HG03571 (cell line): ENCODE measurements at regions not wholly inside any gene's neighbourhood (a gene's known extent, or its start where the extent isn't known, plus 50 kb on each side); places are given as distances from the start of the nearest gene placed in this dataset.
"Not testable (repeated sequence)": the region's sequence is repeated elsewhere in the genome, so short reads cannot be mapped to it uniquely, and the experiment has no call there.

ENCODE experiments used
- ATAC-seq: cut with Tn5 transposase; IDR thresholded peaks from one replicate; pipeline ENCODE4 v1.9.1; 2021; ENCODE audit not compliant: unreplicated experiment

DNA sequence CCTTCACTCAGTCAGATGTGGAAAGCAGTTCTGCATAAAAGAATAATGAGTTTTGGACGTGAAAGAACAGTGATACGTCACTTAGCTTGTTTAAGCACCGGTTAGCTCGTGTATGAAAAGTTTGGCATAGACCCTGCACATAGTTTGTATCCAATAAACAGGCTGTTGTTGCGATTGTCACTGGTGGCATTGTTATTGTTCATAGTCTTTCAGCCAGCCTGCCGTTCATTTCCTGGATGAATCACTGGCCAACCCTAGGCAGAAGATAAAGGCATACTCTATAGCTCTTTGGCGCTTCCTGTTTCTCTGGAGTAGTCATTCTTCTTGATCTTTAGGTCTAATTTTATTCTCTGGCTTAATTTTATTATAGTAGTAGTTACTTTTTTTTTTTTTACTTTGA, 57.8 kb upstream of the ANKRD30A start:
- no peak for ATAC-seq

DNA sequence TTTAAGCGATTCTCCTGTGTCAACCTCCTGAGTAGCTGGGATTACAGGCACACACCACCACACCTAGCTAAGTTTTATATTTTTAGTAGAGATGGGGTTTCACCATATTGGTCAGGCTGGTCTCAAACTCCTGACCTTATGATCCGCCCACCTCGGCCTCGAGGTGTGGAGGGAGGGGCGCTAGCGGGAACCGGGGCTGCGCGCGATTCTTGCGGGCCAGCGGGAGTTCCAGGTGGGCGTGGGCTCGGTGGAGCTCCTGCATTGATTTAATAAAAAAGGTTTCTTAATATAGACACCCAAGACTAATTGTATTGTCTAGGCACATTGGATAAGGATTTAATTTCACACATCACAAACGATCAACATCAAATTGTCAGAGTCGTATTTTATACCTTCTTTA, 63.1 kb upstream of the ANKRD30A start:
- not testable (repeated sequence) for ATAC-seq

DNA sequence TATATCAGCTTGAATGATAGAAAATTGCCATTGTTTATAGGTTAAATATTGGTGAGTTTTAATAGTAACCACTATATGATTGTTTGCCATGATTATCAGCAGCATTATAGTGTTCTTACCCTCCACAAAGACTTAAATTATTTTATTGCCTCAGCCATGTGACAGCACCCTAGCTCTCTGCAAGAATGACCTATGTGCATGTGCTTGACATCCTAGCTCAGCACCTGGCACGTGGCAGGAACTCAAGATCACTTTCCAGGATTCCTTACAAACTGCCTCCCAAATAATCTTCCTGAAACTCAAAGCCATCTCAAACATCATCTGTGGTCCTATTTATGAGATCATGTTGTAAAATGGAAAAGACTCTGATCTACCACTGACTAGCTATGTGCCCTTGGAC, 68.1 kb upstream of the ANKRD30A start:
- no peak for ATAC-seq

DNA sequence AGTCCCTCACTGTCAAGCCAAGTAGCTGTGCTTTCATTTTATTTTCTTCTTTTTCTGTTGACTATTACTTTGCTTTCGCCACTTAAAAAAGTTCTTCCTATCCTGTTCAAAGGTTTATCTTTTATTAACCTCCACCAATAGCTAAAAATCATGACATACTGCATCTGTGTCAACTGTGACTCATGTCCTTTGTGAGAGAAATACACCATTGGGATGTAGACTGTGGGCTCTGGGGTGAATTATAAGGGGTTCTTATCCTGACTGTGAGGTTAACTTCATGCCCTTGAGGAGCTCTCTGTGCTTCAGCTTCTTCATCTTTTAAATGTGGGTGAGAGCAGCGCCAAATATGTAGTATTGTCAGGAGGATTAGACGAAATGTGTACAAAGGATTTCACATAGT, 71.9 kb upstream of the ANKRD30A start:
- ATAC-seq = no peak

DNA sequence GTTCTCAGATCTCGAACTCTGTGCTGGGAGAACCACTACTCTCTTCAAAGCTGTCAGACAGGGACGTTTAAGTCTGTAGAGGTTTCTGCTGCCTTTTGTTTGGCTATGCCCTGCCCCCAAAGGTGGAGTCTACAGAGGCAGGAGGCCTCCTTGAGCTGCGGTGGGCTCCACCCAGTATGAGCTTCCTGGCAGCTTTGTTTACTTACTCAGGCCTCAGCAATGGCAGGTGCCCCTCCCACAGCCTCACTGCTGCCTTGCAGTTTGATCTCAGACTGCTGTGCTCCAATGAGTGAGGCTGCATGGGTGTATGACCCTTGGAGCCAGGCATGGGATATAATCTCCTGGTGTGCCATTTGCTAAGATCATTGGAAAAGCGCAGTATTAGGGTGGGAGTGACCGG, 75.4 kb upstream of the ANKRD30A start:
- not testable (repeated sequence) for ATAC-seq

DNA sequence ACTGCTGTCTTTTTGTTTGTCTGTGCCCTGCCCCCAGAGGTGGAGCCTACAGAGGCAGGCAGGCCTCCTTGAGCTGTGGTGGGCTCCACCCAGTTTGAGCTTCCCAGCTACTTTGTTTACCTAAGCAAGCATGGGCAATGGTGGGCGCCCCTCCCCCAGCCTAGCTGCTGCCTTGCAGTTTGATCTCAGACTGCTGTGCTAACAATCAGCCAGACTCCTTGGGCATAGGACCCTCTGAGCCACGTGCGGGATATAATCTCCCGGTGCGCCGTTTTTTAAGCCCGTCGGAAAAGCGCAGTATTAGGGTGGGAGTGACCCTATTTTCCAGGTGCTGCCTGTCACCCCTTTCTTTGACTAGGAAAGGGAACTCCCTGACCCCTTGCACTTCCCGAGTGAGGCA, 81.1 kb upstream of the ANKRD30A start:
- not testable (repeated sequence) for ATAC-seq

DNA sequence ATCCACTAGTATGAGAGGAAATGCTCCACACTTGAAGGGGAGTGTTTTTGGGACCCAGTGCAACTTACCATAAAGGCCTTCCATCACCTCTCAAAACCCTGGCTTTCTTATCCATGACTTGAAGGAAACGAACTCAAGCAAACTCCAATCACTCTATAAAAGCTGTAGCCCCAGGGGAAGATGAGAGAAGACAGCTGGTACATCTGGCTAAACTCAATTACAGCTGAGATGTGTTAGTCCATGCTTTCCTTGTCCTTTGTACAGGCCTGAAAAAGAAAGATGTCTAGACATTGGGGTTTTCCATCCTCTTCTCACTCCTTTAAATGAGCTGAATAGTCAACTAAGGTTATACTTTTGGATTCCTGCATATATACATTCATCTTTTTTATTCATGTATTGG, 89.5 kb upstream of the ANKRD30A start:
- ATAC-seq = no peak

DNA sequence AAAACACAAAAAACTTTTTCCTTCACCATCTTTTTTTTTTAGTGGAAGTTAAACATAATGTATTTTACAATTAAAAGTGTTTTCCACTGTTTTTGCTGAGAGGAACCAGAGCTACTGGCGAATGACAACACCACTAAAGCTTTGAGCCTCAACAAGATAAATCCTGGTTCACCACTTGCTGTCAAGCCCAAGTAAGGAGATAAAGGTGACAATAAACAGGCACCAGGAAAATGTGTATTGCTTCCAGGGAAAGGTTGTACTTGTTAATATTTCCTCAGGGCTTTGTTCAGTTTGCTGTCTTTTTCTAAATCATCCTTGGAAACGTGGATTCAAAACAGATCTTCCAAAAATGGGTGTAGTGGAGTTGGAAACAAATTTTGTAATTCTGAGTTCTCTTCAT, 109.9 kb upstream of the ANKRD30A start:
- no peak for ATAC-seq

DNA sequence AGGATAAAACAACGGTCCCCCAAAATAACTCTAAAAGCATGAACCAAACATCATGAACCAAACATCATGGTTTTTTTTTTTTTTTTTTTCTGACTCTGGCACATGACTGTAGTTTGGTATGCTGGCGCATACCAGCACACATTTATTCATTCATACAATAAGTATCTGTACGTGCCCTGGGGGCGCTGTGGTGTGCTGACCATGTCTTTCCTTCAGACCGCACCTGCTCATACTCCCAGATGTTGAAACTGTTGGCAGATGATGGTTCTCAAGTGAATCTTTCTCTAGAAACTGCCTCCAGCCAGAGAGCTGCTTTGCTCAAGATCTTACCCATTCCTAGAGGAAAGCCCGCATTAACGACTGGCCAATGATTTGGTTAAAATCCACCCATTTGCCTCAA, 114.7 kb upstream of the ANKRD30A start:
- no peak for ATAC-seq

DNA sequence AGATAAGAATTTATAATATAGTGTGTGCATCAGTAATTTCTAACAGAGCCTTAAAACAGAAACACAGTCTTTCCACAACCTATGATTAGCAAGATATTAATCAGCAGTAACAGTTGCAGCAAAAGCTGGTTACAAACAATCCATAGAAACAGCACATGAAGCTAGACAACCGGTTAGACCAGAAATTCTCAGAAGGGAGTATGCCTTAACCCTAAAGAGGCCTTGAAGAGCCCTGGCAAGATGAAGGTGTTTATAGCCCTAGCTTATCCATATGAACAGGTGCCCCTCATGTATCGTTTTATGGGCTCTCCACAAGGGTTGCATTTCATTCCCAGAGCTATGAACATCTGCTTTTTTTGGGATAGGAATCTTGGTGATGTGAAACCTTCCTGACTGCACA, 117.1 kb upstream of the ANKRD30A start:
- ATAC-seq = not testable (repeated sequence)

DNA sequence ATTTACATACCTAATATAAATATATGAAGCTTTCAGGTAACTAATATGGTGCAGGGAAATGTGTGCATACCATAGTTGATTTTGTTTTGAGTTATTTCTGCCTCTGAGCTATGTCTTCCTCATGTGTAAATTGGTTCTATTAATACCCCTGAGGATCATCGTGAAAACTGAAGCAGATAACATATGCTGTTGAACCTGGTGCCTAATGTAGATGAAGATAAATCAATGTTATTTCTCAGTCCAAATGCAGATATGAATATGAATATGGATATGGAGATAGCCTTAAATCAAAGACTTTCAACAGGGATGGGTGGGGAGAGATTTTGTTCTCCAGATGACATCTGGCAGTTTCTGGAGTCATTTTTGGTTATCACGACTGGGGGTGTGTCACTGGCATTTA, 122.3 kb upstream of the ANKRD30A start:
- ATAC-seq = no peak

DNA sequence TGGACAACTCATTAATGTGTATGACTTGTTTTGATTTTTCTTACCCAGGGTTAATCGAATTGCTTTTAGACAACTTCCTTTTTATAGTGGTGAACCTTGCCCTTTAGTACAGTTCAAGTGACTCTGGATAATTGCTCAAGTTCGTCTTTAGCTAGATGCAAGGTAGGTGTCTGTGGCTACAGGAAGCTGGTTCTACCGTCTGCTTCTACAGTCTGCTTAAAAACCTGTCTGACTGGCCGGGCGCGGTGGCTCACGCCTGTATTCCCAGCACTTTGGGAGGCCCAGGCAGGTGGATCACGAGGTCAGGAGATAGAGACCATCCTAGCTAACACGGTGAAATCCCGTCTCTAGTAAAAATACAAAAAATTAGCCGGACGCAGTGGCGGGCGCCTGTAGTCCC, 129.6 kb upstream of the ANKRD30A start:
- not testable (repeated sequence) for ATAC-seq

DNA sequence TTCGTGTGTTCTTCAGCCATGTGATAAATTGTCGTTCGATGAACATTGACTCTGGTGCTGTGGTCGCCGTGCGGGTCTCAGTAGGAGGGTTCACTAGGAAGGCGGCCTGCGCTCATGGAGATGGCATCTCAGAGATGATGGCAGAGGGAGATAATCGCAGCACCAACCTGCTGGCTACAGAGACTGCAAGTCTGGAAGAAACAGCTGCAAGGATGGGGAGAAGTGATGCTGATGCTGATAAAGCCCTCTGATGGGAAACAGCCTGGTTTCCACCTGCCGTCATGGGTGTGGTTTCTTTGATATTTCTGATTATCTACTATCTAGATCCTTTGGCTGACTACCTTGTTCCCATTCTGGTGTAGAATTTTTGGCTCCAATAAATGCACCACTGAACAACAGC, 130.5 kb upstream of the ANKRD30A start:
- no peak for ATAC-seq

DNA sequence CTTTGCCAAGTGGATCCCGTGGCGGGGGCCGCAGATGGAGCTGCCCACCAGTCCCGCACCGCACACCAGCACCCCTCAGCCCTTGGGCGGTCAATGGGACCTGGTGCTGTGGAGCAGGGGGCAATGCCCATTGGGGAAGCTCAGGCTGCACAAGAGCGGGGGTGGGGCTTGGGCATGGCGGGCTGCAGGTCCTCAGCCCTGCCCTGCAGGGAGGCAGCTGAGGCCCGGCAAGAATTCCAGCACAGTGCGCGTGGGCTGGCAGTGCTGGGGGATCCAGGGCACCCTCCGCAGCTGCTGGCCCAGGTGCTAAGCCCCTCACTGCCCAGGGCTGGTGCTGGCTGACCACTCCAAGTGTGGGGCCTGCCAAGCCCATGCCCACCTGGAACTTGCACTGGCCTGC, 136.2 kb upstream of the ANKRD30A start:
- ATAC-seq = no peak

DNA sequence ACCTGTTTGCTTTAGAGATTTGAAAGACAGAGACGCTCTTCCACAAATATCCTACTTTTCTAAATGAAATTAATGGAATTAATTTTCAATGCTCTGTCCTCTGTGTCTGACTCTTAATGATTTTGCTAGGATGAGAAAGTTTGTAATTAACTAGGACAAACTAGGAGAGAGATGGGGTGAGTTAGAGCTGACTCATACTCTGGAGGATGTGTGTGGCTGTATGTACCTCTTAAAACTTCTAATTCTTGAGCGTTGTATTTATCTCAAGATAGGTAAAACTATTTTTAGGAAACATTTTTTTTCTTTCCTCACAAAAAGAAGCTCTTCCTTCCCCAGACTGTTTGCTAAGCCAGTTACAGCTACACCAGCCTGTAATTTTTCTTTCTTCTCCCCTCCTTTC, 178.8 kb upstream of the ANKRD30A start:
- no peak for ATAC-seq

DNA sequence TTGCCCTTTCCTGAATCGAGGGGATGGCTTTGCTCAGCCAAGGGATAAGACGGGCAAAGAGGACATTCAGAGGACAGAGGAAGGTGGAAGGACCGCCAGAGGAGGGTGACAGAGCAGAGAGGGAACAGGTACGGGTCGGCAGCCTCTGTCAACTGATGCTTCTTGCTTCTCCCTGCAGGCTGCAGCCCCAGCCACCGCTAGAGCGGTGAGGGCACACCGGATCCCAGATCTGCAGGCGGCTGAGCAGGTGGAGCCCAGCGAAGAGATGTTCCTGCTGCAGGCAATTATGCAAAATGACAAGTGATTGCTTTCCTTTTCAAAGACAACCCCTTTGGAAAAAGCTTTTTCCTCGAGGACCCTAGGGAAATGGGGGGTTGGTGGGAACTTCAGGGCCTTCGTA, 181.9 kb upstream of the ANKRD30A start:
- no peak for ATAC-seq

DNA sequence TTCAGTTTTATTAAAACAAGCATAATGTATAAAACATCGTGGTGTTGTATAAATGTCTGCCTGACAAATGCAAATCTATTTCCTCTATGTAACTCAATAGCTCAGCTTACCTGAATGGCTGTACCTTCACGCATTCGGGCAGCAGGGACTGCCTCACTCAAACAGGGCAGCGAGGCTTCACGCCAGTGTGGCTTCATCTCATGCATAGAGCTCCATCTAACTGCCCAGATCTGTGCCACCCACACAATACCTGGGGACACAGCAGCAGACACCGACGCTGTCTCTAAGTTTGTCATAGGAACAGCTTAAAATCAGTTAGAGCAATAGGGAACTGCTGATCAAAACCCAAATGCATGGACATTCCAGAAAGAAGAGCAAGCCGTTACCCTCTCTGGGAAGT, 182.8 kb upstream of the ANKRD30A start:
- no peak for ATAC-seq

DNA sequence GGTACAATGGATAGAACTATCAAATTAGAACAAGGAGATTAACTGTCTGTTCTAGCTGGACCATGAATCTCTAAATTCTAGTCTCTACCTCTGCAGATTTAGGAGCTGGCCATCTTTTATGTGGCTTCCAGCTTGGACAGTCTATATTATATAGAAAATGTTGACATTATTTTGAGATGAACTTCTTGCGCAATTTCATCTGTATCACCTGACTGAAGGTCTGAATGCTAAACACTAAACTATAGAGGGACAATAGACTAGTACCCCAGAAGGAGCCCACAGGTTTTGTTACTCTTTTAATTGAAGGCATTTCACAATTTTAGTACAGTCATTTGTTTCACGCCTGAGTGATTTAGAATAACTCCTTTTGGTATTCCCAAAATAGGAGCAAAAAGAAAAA, 222.4 kb upstream of the ANKRD30A start:
- ATAC-seq = no peak

DNA sequence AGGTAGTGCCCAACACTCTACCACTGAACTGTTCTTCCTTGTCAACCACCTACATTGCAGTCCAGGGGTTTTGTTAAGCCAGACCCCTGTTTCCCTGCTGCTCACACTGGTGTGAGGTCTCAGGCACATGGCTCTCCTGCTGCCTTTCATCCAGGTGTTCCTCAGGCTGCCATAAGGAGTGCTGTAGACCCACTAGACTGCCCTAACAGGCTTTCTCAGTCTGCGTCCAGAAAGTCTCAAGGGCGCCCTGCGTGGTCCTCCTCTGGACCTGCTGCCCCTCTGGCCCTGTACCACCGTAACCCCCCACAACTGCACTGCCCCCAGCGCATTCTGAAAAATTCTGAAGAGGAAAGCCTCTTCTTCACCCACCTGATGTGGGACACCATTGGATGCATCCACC, 225.7 kb upstream of the ANKRD30A start:
- no peak for ATAC-seq

DNA sequence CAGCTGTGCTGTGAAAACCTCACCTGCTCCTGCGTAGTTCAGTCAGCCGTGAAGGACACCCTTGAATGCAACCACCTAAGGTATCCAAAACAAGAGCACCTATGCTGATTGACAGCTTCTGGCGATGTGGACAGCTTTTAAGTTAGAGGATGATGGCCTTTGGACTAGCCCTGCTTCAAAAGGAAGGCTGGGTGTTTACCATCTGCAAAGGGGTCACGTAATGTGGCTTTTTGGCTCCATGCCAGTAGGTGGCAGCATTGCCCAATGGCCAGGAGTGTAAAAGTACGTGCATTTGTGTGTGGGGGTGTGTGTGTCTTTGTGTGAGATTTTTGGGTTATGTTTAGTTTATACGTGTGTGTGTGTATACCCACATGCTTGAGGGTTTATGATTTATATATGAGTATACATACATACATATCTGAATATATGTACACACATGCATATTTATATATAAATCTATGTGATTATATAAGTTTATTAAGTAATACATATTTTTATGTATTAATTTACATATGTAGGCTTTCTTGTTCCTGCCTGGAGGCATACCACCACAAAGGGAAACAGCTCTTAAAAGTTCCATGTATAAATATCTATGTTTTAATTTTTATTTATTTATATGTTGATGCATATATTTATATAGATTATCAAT, 236.3 kb upstream of the ANKRD30A start:
- ATAC-seq = no peak

DNA sequence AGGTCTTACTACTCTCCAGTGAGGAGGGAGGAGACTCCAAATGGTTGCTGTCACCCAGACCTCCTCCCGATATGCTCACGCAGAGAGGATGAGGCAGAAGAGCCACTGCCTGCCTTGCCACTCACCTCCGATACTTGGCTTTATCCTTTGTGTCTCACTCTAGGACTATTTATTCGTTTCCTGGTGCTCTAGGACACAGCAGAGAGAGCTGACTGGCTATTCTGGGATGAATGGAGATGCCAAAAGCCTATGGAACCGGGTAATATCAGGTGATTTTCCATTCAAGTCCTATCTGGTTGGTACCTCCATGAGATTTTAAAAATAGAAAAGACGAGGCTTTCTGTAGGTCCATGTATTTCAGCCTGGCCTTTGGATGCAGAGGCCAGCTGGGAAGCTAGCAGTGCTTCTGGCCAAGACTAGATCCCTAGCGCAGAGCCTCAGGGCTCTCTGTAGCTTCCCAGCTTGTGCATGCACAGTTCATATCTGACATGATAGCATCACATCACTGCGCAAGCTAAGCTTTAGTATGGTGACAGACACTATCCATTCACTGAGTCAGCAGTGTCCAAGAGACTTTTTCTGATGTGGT, 239.0 kb upstream of the ANKRD30A start:
- ATAC-seq = no peak

DNA sequence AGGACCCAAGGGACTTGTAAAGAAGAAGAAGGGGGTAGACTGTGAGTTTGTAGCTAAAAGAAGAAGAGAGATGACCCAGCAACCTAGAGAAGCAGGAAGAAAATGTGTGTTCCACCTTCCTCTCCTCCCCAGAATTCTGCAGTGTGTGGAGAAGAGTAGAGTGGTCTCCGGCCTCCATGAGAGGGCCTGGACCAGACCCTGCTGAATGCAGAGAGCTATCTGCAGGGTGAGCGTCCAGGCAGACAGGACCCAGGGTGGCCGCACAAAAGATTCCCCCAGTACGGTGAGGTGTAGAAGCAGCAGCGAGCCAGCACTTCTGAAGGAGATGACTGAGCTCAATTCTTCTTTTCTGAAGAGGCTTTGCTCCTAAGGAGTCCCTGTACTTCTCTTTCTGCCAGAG, 239.7 kb upstream of the ANKRD30A start:
- ATAC-seq = no peak

DNA sequence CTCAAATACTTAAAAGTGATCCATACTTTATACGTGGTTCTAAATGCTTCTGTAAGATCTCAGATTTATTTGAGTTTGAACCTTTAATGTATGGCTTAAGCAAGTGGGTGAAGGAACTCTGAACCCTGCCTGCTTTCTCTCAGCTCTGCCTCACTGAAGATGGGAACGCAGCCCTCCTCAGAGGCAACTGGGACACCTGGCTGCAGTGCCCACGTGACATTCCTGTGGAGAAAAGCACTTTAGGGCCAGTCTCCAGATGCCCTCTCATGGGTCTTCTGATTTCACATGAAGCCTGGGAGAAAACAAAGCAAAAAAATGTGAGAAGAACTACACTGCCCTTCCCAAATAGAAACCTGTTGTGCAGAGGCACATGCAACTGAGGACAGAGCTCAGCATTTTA, 242.6 kb upstream of the ANKRD30A start:
- no peak for ATAC-seq
